HG03460 (cell line): ENCODE measurements at regions not wholly inside any gene's neighbourhood (a gene's known extent, or its start where the extent isn't known, plus 50 kb on each side); places are given as distances from the start of the nearest gene placed in this dataset.

Source experiments
- ATAC-seq: cut with Tn5 transposase; IDR thresholded peaks from one replicate; pipeline ENCODE4 v1.9.1; 2021; ENCODE audit not compliant: unreplicated experiment

DNA sequence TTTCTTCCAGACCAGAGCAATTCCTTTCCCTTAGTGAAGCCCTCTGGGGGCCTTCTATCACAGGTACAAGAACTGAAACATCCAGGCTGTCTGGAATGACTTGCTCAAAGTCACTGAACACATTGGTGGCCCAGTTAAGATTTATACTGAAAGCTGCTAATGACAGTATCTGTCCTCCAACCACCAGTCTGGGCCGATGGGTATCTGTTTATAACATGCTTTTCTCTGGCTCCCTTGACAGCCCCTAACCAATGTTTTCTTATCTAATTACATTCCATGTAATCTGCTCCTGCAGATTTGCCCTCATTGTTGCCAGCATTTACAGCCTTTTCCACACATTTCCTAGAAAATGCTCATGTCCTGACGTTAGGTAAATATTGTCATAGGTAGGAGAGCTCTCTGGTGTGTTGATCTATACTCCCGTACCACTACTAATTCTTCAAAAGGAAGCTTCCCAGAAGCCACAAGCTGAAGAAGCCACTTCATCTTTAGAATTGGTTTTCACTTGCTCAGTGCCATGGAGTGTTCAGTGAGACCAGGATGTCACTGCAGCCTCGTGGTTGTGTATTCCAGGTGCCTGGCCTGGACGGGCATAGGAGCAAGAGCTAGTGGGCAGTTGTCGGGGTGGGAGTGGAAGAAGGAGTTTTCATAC lies 163.9 kb downstream of the TSEN15 start:
- no peak for ATAC-seq

DNA sequence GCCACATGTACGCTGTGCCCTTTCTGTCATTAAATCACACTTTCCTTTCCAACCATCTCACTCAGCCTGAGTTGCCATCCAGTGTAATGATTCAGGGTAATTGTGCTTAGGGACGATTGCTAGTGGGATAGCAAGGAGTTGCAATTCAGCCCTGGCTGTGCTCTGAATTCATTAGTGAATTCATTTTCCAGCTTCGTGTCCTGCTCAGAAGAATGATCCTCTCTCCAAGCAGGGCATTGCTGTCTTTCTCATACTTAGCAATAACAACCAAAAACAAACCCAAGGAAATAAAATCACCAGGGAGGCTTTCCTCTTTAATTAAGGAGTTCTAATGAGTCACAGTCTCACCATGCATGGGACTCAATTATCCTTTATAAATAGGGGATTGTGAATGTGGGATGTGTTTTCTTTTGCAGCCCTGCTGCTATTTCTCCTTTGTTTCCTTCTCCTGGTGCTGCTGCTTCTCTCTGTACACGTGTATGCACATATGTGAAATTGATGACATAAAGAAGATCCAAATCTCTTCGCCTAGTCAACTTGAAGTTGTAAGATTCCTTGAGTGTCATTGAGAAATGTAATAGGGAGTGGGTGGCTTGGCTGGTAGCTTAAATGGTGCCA lies 167.0 kb downstream of the TSEN15 start:
- no peak for ATAC-seq

DNA sequence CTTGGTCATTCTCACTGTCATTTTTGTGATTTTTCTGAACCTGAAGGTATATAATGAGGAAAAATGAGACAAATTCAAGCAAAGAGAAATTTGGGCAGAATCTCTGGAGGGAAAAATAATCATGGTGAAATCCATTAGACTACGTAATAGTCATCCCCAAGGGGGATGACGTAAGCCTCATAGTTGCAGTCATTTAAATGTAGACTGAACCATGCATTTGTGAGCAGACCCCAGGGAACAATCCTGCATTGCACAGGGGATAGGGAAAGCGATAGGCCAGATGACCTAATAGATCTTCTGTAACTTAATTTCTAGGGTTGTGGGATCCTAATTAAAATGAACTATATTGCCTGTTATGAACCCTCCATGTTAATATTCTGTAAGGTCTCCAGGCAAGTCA lies 167.4 kb upstream of the C1orf21 start:
- no peak for ATAC-seq

DNA sequence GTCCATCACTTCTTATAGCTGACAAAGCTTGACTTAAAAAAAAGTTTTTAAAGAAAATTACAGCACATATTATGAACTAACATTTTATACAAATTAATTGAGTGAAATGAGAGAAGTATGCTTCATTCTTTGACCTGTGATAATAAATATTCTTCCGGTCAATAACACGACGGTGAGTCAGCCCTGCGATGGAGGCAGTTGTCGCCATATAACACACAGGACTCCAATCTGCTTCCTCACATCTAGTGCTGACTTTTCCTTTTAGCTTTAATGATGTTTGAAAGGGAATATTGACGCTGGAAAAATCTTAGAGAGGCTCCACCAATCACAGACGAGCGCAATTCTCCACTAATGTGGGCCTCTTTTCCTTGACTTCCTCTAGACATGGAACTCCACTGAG lies 166.9 kb upstream of the C1orf21 start:
- ATAC-seq: no peak

DNA sequence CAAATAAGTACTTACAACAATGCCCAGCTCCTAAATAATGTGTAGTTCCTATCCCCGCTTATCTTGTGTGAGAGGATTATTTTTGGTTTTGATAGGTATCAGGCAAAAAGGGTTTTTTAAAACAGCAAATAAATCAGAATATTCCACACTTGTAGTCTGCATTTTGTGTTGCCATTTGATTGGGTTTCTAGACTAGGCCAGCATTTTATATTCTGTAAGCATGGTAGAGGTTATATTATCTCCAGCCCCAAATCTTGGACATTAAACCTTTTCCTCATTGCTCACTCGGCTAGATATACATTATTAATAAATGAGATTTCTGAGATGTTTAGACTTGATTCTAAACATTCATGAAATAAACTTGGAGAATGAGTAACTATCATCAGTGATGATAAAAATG lies 165.7 kb upstream of the C1orf21 start:
- ATAC-seq: no peak

DNA sequence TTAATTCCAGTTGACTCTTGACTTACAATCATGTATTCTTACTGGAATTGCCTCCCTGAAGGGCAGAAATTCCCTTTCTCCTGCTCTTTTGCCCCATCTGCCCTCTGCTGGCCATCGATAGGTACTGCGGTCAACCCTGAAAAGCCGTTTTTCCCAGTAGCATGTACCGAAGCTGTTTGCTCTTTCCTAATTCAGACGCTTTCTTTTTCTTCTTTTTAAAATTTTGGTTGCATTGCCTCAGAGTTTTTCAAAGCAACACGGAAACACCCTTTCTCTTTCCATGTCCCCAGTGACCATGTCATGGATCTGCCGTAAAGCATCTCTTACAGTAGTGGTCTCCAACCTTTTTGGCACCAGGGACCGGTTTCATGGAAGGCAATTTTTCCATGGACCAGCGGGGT lies 164.2 kb upstream of the C1orf21 start:
- no peak for ATAC-seq

DNA sequence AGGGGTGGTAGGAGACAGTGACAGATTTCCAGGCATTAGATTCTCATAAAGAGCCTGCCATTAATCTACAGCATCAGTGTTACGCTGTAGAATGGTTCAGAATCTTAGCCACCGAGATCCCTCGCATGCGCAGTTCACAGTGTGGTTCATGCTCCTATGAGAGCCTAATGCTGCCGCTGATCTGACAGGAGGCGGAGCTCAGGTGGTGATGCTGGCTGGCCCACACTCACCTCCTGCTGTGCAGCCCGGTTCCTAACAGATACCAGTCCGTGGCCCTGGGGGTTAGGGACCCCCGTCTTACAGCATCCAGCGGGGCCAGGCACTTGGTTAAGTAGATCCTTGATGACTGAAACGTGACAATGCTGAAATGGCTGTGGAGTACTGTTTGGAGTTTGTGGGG lies 163.6 kb upstream of the C1orf21 start:
- ATAC-seq: no peak

DNA sequence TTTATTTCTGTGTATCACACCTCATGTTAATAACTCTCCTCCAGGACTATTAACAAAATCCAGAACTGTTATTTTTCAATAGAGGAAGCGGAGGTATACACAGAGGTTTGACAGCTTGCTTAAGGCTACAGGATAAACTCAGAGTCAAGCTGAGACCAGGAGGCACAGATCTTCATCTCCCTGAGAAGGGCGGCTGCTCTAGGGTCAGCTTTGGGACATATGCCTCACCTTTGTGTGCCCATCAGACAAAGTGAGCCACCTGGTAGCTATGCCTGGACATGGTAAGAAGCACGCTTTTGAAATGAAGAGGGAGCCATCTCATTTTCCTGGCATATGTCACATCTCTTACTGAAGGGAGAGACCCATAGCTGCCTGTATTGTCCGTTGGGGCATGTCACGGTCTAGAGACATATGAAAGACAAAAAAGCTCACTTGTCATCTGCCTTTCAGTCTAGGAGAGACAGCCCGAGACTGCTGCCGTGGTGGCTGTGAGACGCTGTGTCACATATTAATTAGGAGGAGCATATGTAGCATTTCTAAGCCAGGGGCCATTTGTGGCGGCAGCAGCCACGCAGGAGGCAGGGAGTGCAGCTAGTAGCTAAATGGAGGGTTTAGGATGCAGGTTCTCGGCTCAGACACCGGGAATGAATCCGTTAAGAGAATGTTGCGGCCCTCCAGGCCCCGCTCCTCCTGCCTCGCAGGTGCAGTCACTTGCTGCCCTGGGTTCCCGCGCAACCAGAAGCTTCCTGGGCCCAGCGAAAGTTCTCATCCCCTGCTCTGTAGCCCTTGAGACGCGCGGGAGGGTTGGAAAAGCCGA lies 161.3 kb upstream of the C1orf21 start:
- ATAC-seq: no peak

DNA sequence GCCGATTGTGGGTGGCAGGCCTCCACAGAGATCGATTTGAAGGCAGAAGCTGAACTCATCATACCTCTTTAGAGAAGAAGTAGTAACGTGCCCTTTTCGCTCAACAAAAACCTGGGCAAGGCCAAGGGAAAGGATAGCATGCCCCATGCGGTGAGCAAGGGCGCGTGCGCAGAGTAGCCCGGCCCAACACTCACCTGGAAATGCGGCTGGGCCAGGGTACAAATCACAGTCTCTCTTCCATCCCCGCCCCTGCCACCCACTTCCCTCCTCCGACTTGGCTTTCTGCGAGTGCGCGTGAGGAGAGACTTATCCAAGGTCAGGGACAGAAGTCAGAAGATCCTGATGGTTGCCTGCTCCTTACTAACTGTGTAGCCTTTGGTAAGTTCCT lies 160.7 kb upstream of the C1orf21 start:
- ATAC-seq: no peak

DNA sequence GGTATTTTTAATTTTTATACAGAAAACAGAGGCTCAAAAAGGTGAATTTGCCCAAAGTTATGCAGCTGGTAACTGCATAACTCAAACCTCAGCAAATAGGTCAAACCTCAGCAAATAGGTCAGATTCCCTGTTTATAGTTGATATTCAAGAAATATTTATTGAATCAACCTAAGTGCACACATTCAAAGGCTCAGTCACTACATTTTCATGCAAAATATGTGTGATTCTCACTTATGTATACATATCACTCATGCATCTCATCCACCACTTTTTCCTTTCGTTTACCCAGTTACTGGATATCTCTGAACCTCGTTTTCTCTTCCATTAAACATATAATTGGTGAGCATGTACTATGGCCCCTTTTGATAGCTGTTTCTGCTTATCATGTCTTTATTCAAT lies 158.3 kb upstream of the C1orf21 start:
- no peak for ATAC-seq

DNA sequence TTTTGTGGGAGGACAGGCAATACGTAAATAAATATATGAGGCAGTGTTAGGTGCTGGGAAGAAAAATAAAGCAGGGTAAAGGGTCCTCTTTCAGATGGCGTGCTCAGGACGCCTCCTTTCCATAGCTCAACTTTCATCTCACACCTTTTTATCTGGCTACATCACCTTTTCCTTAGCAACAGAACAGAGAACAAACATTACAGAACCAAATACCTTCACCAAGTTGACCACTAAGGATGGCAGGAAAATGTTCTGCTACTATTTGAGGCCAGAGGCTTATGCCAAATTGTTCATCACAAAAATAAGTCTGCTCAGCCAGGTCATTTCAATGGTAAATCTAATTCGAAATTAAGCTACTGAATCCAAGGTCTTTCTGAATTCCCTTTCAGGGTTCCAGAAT lies 149.2 kb upstream of the C1orf21 start:
- no peak for ATAC-seq

DNA sequence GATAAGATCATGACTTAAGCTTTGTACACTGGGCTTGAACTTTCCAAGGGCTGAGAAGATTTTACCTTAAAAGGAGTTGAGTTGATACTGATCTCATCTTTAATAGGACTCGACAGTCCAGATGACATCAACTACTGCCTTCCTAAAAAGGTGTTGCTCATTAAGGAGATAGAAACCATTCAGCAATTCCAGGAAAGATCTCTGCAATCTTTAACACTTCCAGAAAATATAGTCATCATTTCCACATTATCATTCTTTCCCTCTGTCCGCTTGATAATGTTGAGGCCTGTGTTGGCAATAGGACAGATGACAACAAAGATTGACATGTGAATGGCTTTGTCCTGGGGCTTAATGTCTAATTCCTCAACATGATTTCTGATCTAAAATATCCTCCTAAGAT lies 145.4 kb upstream of the C1orf21 start:
- no peak for ATAC-seq

DNA sequence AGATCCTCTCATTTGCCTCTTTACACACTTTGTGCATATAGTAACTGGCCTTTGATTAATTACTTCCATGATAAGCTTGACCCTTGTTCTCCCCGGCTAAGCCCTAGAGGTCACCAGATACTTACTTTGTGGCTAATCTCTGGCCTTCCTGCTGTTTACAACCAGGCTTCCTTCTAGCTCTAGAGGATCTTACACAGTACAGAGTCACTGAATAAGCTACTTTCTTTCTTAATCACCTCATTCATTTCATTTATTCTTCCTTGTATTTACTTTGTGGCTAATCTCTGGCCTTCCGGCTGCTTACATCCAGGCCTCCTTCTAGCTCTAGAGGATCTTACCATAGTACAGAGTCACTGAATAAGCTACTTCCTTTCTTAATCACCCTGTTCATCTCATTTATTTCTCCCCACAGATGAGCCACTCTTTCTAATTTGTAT lies 144.3 kb upstream of the C1orf21 start:
- ATAC-seq: no peak

DNA sequence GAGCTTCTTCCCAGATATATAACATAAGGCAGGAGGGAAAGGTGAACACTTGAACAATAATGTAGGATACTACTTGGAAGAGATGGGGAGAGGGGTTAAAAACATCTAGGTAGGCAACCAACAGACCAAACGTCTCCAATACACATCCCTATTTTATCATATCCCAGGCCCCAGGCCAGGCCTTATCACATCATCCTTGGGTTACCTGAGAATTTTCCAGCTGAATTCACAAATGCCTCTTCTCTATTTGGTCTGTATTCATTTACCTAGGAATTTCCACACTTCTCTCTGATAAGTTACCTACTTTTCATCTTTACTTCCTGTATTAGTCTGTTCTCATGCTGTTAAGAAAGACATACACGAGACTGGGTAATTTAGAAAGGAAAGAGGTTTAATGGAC lies 141.9 kb upstream of the C1orf21 start:
- ATAC-seq: no peak

DNA sequence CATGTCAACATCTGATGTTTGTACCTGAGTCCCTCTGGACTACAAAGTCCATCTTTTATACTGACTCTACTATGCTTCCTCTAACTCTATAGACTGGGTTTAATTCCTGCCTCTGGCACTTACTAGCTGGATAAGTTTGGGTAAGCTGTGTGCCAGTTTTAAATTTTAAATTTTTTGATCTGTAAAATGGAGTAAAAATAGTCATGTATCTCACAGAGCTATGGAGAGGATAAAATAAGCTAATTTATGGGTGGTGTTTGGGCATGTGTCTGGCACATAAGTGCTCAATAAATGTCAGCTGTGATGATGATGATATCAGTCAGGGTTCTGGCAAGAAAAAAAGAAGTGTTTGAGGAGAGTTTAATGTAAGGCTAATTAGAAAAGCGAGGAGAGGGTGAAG lies 139.2 kb upstream of the C1orf21 start:
- ATAC-seq: no peak

DNA sequence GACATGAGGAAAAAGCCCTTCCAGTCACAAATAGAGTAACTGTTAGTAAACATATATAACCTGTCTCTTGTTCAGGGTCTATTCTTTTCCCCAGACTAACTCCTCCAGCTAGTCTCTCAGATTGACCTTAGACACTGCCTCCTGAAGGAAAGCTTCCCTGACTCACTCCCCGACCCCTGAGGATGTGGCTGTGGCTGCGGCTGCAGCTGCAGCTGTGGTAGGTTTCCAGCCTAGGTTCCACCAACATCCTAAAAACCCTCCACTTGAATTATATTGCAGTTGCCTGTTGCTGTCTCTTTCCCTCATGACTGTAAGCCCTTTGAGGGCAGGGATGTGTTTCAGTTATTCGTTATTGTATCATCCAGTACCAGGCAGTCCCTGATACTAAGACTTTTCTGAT lies 132.9 kb upstream of the C1orf21 start:
- ATAC-seq: no peak

DNA sequence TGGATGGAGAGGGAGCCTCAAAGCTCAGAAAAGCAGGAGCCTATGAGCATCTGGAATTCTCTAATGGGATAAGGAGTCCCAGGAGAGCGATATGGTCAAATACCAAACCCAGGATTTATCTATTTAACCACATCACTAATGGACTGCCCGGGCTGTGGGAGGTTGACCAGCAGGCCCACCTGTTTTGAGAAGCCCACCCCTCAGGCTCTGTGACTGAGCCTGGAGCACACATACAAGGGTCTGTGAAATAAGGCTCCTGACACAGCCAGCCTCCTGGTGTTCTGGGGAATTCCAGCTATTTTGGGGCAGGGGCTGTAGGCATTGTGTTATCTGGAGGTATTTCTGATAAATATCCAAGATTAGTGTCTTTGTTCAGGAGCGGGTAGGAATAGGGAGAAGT lies 132.0 kb upstream of the C1orf21 start:
- ATAC-seq: no peak

DNA sequence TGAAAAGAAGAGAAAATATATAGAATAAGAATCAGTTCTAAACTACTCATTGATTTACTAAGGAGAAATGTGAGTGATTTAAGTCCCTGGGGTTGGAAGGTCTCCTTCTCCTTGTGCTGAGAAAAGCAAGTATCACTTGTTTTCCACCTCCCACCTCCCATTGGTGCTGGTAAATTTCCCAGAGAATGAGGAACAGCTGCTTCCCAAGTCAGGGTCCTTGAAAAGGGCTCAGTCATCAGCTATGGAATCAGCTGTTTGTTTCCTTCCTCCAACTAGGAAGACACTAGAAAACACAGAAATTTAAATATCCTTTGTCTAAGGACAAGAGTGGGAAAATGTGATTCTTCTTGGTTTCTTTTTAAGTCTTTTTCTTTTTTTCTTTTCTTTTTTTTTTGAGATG lies 131.3 kb upstream of the C1orf21 start:
- ATAC-seq: no peak

DNA sequence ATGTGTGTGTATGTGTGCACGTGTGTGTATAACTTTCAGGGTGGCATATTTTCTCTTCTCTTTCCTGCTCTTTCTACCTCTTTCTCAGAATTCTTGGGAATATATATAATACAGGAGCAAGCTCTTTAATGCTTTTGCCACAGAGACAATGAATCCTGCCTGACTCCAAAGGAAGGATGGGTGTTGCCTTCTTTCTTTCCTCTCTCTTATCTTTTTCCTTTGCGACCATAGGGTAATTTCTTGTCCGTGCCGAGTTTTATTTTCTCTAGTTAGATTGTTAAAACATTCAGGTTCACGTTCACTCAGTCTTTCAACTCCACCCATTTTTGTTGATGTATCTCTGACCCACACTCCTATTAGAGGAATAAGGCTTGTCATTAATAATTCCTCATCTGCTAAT lies 129.0 kb upstream of the C1orf21 start:
- ATAC-seq: no peak

DNA sequence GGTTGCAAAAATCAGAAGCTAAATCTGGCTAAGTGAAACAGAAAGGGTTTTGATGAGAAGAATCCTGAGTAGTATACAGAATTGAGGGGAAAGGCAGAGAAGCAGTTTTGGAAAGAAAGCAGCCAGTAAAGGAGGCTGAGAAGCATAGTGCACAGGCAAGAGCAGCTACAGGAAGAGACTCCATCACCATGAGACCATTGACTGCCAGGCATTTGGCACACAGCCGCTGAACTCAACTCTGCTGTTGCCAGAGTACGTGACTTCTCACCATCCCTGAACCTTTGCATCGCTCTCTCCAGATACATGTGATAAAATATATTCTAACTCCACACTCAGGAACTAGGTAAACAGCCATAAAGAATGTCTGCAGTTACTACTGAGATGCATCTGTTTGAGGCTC lies 128.3 kb upstream of the C1orf21 start:
- no peak for ATAC-seq

DNA sequence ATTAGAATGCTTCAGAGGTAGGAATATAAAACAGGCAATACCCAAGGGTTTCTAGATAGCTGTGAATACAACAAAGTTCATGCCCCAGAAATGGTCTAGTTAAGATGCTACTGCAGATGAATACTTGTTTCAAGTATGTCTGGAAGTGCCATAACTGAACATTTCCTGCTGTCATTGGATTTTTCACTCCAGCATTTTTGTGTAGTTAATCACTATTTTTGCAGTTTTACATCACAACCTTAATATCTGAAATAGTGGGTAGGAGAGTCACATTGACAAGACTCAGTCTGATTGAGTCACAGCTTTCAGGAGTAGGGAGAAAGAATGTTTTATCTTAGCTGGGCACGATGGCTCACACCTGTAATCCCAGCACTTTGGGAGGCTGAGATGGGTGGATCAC lies 126.4 kb upstream of the C1orf21 start:
- no peak for ATAC-seq

DNA sequence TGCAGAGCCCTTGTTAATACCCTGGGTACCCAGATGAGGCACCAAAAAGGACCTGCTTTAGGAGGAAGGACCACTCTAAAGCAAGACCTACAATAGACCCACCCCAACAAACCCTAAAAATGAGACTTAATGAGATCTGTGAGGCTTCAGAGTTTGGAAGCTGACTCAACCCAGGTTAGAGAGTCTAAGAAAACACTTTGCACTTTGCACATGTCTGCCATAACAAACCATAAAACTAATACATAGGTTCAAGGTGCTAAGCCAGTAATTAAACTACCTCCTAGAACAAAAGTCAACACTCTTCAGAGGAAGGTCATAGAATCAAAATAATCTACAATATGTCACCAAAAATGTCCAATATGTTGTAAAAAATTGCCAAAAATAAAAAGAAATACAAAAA lies 124.7 kb upstream of the C1orf21 start:
- no peak for ATAC-seq
